ENCODE measurements at regions not wholly inside any gene's neighbourhood (a gene's known extent, or its start where the extent isn't known, plus 50 kb on each side); places are given as distances from the start of the nearest gene placed in this dataset.

GRCh38 chr6:133160536-133160935, 80.6 kb upstream of the EYA4 start:
- TF ChIP-seq CTCF (IDR thresholded peaks at IDR 0.05; ENCODE audit: low read length): no peak
- no peak for TF ChIP-seq EZH2 (IDR thresholded peaks at IDR 0.05; ENCODE audit: borderline replicate concordance, low read length)

Measured in OCI-LY1 (cell line).